Fibroblast of lung (primary cell): ENCODE measurements at regions not wholly inside any gene's neighbourhood (a gene's known extent, or its start where the extent isn't known, plus 50 kb on each side); places are given as distances from the start of the nearest gene placed in this dataset.

Experiments used
- DNase-seq, 2 donors: peaks; one replicate each; pipeline versions ENCODE4 v3.0.0 to v3.0.0-alpha.2; 2010; ENCODE audit warnings: low read depth in 2 of 2
- H2AFZ ChIP-seq: 2 replicates; pipeline ENCODE4 v1.5.1; 2012; ENCODE audit warnings: low read length, control low read depth, inconsistent platforms
- H3K27ac ChIP-seq: 2 replicates; pipeline ENCODE4 v1.5.1; 2011; ENCODE audit warnings: low read length, control low read depth; ENCODE audit not compliant: insufficient read depth
- H3K27me3 ChIP-seq: 2 replicates; pipeline ENCODE4 v1.5.1; 2011; ENCODE audit warnings: mild to moderate bottlenecking, low read length; ENCODE audit not compliant: control insufficient read depth, insufficient read depth
- H3K36me3 ChIP-seq: 2 replicates; pipeline ENCODE4 v1.5.1; 2011; ENCODE audit warnings: low read length; ENCODE audit not compliant: control insufficient read depth, insufficient read depth
- H3K4me1 ChIP-seq: 2 replicates; pipeline ENCODE4 v1.5.1; 2011; ENCODE audit warnings: low read length; ENCODE audit not compliant: control insufficient read depth, insufficient read depth; ENCODE audit errors: extremely low read depth
- H3K4me2 ChIP-seq: 2 replicates; pipeline ENCODE4 v1.5.1; 2011; ENCODE audit warnings: low read length, control low read depth; ENCODE audit not compliant: insufficient read depth; ENCODE audit errors: extremely low read depth
- H3K4me3 ChIP-seq, 4 experiments: fragments of 200-600 bp in 1 of 4; sonication (generic) in 1 of 4; replicated peaks in 1 of 4; 2 replicates each; pipeline ENCODE4 v1.5.1; 2011 to 2016; ENCODE audit warnings: low read length in 4 of 4, low read depth in 3 of 4, mild to moderate bottlenecking in 3 of 4, control low read depth in 2 of 4, inconsistent platforms in 1 of 4, mixed read lengths in 1 of 4; ENCODE audit not compliant: insufficient read depth in 1 of 4; ENCODE audit errors: control extremely low read depth in 1 of 4
- H3K79me2 ChIP-seq: 2 replicates; pipeline ENCODE4 v1.5.1; 2012; ENCODE audit warnings: mild to moderate bottlenecking, low read length, inconsistent platforms; ENCODE audit not compliant: control insufficient read depth, insufficient read depth
- H3K9ac ChIP-seq: 2 replicates; pipeline ENCODE4 v1.5.1; 2011; ENCODE audit warnings: mild to moderate bottlenecking, low read length, control low read depth; ENCODE audit not compliant: insufficient read depth
- H3K9me3 ChIP-seq: 2 replicates; pipeline ENCODE4 v1.5.1; 2012; ENCODE audit warnings: low read depth, low read length; ENCODE audit not compliant: control insufficient read depth, insufficient read depth
- H4K20me1 ChIP-seq: 2 replicates; pipeline ENCODE4 v1.5.1; 2011; ENCODE audit warnings: low read length; ENCODE audit not compliant: control insufficient read depth, insufficient read depth; ENCODE audit errors: extremely low read depth
- EZH2 ChIP-seq: IDR thresholded peaks from 2 replicates; pipeline ENCODE4 v1.5.1; 2012; ENCODE audit warnings: low read length, control low read depth, mild to moderate bottlenecking; ENCODE audit errors: missing control alignments
- TF ChIP-seq, protein P1 (sequence below), 2 donors: IDR thresholded peaks in 1 of 2; conservative IDR thresholded peaks in 1 of 2; 1 replicate in 1 of 2; 2 replicates in 1 of 2; pipeline ENCODE4 v1.5.1; 2011 to 2012; ENCODE audit warnings: low read length in 2 of 2, control low read depth in 1 of 2, inconsistent platforms in 1 of 2, low read depth in 1 of 2, mild to moderate bottlenecking in 1 of 2

- H3K79me2 ChIP-seq, result no peaks in the 10 kb centered on the region
- H4K20me1 ChIP-seq, result no peaks in the 10 kb centered on the region
- H2AFZ ChIP-seq, result peak overlapping the region; percentile 80
- DNase-seq, result peak; percentile 69 to 92
- no peaks in the 10 kb centered on the region for H3K36me3 ChIP-seq
- H3K27ac ChIP-seq, result no peak overlapping the region
- H3K27me3 ChIP-seq, result no peaks in the 10 kb centered on the region
- H3K9ac ChIP-seq, result no peak overlapping the region
- no peaks in the 10 kb centered on the region for H3K9me3 ChIP-seq
- TF ChIP-seq, protein P1, sequence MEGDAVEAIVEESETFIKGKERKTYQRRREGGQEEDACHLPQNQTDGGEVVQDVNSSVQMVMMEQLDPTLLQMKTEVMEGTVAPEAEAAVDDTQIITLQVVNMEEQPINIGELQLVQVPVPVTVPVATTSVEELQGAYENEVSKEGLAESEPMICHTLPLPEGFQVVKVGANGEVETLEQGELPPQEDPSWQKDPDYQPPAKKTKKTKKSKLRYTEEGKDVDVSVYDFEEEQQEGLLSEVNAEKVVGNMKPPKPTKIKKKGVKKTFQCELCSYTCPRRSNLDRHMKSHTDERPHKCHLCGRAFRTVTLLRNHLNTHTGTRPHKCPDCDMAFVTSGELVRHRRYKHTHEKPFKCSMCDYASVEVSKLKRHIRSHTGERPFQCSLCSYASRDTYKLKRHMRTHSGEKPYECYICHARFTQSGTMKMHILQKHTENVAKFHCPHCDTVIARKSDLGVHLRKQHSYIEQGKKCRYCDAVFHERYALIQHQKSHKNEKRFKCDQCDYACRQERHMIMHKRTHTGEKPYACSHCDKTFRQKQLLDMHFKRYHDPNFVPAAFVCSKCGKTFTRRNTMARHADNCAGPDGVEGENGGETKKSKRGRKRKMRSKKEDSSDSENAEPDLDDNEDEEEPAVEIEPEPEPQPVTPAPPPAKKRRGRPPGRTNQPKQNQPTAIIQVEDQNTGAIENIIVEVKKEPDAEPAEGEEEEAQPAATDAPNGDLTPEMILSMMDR (conservative IDR thresholded peaks at IDR 0.05 in 1 of 2, IDR thresholded peaks at IDR 0.05 in 1 of 2; ENCODE audit: low read depth in 1 of 2, low read length in 2 of 2), result no peak
- TF ChIP-seq EZH2, result no peak
- peak overlapping the region; percentile 15 to 43 (median 41) for H3K4me3 ChIP-seq
- no peaks in the 10 kb centered on the region for H3K4me1 ChIP-seq
- peak overlapping the region; percentile 63 for H3K4me2 ChIP-seq
Observed at GRCh38 chr4:120517966-120518365, 404.6 kb downstream of the PRDM5 start.

DNA sequence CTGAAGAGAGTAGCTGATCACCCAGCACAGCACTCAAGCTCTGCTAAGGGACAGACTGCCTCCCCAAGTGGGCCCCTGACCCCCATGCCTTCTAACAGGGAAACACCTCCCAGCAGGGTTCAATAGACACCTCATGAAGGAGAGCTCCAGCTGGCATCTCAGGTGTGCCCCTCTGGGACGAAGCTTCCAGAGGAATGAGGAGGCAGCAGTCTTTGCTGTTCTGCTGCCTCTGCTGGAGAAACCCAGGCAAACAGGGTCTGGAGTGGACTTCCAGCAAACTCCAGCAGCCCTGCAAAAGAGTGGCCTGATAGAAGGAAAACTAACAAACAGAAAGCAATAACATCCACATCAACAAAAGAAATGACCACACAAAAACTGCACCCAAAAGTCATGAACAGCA is 412.8 kb downstream of the PRDM5 start:
- no peaks in the 10 kb centered on the region for H3K36me3 ChIP-seq
- no peak overlapping the region for H3K9ac ChIP-seq
- TF ChIP-seq EZH2, result no peak
- TF ChIP-seq, protein P1 (conservative IDR thresholded peaks at IDR 0.05 in 1 of 2, IDR thresholded peaks at IDR 0.05 in 1 of 2; ENCODE audit: low read depth in 1 of 2, low read length in 2 of 2), result no peak
- H3K9me3 ChIP-seq, result no peaks in the 10 kb centered on the region
- no peaks in the 10 kb centered on the region for H3K4me1 ChIP-seq
- no peak overlapping the region for H3K4me3 ChIP-seq
- H3K4me2 ChIP-seq, result no peak overlapping the region
- H3K27me3 ChIP-seq, result no peaks in the 10 kb centered on the region
- no peak for DNase-seq
- H3K27ac ChIP-seq, result no peak overlapping the region
- H4K20me1 ChIP-seq, result no peaks in the 10 kb centered on the region
- H3K79me2 ChIP-seq, result no peaks in the 10 kb centered on the region
- H2AFZ ChIP-seq, result no peak overlapping the region

GRCh38 chr4:120509222-120509621 is 413.3 kb downstream of the PRDM5 start:
- Histone ChIP-seq H3K27ac (no peak overlapping the region), H4K20me1 (no peaks in the 10 kb centered on the region), H3K4me2 (no peak overlapping the region), H3K9me3 (no peaks in the 10 kb centered on the region), H3K27me3 (no peaks in the 10 kb centered on the region), H3K36me3 (no peaks in the 10 kb centered on the region), H3K9ac (no peak overlapping the region), H3K4me3 (no peak overlapping the region), H2AFZ (no peak overlapping the region), H3K79me2 (no peaks in the 10 kb centered on the region), H3K4me1 (no peaks in the 10 kb centered on the region)
- no peak for DNase-seq
- TF ChIP-seq EZH2, result no peak
- TF ChIP-seq, protein P1 (conservative IDR thresholded peaks at IDR 0.05 in 1 of 2, IDR thresholded peaks at IDR 0.05 in 1 of 2; ENCODE audit: low read depth in 1 of 2, low read length in 2 of 2), result no peak
